ENCODE measurements at regions not wholly inside any gene's neighbourhood (a gene's known extent, or its start where the extent isn't known, plus 50 kb on each side); places are given as distances from the start of the nearest gene placed in this dataset.
"Not testable (repeated sequence)": the region's sequence is repeated elsewhere in the genome, so short reads cannot be mapped to it uniquely, and the experiment has no call there.

DNA sequence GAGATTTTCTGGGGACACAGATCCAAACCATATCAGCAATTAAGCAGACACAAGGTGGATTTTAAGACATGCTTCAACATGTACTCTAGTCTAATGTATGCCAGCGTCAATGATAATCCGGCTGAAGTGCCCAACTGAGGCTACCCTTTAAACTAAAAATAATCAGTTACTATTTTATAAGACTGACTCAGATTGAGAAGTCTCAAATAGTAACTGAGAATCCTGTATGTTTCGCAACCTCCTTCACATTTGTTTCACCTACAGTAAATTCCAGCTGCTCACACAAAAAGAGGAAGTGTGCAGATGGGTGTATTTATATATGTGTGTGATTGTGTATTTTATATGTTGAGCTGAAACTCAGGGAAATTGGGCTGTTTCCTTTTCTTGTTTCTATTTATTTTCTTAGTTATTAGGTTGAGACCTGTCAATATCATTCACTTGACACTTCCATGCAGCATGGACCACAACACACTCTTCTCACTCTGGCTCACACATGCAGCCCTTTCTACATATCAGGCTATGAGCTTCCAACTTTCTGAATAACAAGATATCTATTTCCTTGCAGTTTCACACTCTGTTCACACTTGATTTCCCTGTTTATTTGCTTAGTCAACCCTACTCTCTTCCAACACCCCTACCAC lies 1224.9 kb upstream of the TMEM132C start:
- no peak for DNase-seq (ENCODE audit: low read depth, low spot score)
- no peak overlapping the region for H3K27ac ChIP-seq

DNA sequence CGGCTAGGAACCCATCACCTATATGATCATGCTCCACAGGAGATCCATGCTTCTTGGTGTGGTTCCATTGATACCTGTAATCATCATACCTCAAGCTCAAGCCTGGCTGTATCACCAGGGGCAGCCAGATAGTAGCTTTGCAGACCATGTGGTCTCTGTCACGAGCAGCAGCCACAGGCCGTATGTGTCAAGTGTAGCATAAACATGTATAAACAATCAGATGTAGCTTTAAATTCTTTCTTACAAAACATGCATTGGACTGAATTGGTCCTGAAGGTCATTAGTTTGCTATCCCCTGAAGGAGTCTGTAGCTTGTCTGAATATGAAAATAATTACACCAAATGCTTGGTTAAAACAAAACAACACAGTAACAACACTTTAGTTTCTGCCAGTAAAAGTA lies 1223.2 kb upstream of the TMEM132C start:
- no peak overlapping the region for H3K27ac ChIP-seq
- no peak for DNase-seq (ENCODE audit: low read depth, low spot score)

DNA sequence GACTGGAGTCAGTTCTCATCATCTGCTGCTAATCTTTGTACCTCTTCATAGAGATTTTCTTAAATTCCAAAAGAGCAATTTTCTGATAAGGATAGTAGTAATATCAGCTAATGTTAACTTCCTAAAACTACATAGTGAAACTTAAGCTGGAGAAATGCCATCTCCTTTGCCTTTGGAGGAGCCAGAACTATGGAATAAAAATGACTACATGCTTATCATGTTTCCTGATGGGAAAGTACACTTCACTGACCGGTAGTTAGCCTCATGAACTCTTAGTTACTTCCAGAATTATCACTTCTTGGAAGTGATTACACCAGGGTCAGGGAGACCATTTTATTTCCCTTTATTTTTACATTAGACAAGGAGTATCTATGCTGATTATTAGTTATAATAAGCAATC lies 1222.1 kb upstream of the TMEM132C start:
- no peak overlapping the region for H3K27ac ChIP-seq
- DNase-seq (ENCODE audit: low read depth, low spot score), result no peak

DNA sequence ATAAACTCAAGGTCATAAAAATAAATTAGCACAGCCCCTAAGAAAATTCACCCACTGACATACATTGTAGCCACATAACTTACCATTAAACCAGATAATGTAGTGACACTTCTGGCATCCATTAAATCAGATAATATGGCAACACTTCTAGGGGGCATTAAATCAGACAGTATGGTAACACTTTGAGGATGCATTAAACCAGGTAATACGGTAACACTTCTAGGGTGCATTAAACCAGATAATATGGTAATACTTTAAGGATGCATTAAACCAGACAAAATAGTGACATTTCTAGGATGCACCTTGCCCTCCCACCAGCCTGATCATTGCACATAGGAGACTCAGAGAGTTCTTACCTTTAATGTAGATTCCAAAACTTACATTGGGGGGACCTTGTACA lies 1220.5 kb upstream of the TMEM132C start:
- no peak for DNase-seq (ENCODE audit: low read depth, low spot score)
- H3K27ac ChIP-seq, result no peak overlapping the region

DNA sequence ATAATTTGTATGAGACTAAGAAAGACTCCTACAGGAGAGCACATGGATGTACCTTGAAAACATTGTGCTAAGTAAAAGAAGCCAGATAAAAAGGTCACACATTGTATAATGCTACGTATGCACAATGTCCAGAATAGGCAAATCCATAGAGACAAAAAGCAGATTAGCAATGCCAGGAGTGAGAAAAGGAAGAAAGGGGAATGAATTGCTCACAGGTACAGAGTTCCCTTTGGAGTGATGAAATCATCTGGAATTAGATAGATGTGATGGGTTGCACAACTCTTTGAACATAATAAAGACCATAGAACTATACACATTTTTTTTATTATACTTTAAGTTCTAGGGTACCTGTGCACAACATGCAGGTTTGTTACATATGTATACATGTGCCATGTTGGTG lies 1218.9 kb upstream of the TMEM132C start:
- no peak overlapping the region for H3K27ac ChIP-seq
- no peak for DNase-seq (ENCODE audit: low read depth, low spot score)

DNA sequence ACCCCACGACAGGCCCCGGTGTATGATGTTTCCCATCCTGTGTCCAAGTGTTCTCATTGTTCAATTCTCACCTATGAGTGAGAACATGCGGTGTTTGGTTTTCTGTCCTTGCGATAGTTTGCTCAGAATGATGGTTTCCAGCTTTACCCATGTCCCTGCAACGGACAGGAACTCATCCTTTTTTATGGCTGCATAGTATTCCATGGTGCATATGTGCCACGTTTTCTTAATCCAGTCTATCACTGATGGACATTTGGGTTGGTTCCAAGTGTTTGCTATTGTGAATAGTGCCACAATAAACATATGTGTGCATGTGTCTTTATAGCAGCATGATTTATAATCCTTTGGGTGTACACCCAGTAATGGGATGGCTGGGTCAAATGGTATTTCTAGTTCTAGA lies 1218.4 kb upstream of the TMEM132C start:
- H3K27ac ChIP-seq; DNase-seq (ENCODE audit: low read depth, low spot score): not testable (repeated sequence)

DNA sequence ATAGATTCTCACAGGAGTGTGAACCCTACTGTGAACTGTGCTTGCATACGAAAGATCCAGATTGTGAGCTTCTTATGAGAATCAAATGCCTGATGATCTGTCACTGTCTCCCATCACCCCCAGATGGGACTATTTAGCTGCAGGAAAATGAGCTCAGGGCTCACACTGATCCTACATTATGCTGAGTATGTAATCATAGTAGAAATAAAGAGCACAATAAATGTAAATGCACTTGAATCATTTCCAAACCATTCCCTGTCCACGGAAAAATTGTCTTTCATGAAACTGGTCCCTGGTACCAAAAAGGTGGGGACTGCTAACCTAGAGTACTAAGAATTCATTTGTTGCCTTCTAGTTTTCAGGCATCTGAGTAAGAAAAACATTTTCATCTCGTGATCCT lies 1215.8 kb upstream of the TMEM132C start:
- DNase-seq (ENCODE audit: low read depth, low spot score), result no peak
- H3K27ac ChIP-seq, result no peak overlapping the region

DNA sequence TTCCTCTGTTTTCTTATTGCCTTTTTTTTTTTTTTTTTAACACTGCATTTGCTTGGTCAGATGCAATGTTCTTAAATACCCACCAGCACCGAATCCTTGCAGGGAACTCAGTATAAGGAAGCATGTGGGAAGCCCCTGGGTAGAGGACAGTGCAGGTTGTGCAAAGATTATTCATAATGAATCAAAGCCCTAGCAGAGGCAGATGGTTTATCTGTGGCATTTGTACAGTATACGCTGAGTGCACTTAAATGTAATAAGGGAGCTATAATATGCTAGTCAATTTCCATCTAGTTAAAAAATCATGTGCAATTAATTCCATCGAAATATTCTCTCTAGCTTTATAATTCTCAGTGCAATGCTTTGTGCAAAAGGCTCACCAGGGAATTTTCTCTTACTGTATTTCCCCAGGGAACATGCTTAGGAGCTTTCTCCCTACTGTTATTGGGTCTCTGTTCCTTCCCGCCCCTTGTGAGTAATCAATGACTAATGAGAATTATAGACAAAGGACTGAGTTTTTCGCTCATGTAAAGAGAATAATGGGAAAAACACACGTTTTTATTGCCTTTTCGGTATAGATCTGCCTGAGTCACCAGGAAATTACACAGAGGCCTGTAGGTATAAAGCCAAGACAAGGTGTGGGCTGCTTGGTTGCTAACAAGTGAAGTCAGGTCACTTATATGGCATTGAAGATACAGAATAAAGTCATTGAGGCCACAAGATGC lies 1214.3 kb upstream of the TMEM132C start:
- peak overlapping the region; percentile 75 for H3K27ac ChIP-seq
- DNase-seq (ENCODE audit: low read depth, low spot score), result peak; percentile 63

DNA sequence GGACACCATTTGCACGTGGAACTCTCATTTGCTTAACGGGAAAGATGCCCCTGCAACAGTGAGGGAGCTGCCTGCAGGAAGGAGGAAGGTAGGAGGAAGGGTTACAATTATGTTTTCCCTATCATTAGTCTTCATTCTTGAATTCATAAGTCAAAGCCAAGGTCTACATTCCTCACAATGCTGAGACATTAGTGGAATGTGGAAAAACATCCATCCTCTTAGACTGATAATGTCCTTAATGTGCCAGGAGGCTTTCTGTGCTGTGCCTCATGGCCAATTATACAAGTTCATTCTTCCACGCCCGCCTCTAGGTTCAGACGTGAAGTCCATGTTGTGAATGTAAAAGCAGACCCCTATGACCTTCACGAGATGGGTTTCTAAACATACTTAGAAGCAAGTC lies 1212.4 kb upstream of the TMEM132C start:
- H3K27ac ChIP-seq, result no peak overlapping the region
- DNase-seq (ENCODE audit: low read depth, low spot score), result no peak

DNA sequence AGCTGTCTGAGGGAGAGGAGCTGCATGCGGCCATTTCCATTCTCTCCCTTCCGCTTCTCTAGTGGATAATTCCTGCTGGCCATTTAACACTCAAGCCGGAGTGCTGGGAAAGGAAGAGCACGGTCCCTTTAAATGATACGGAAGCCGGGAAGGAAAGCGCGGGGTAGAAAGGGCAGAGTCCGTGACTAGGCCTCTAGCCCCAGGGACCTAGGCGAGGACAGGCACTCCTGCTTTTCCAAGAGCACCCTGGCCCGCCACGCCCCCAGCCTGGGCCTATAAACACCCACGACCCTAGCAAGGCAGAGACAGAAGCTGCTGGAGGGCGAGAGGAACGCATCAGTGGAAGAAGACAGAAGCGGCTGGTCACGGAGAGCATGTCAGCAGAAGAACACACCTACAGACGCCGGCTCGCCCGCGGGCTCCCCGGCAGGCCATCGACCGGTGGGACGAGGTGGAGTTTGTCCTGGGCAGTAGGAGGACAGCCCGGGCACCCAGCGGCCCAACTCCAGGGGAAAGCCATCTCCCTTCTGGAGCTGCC lies 1206.6 kb upstream of the TMEM132C start:
- DNase-seq (ENCODE audit: low read depth, low spot score), result no peak
- no peak overlapping the region for H3K27ac ChIP-seq

DNA sequence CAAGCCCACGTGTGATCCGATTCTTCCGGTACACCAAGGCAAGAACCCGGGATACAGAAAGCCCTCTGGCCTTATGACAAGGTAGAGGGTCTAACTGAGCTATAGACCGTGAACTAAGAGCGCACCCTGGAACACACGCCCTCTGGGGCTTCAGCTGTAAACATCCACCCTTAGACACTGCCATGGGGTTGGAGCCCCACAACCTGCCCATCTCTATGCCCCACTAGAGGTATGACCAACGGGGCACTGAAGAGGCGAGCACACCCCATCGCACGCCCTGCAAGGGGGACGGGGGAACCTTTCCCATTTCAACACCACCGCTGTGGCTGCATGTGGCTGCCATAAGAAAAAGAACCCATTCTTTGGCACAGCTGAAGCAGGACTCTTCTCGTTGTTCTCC lies 1206.0 kb upstream of the TMEM132C start:
- DNase-seq (ENCODE audit: low read depth, low spot score), result no peak
- no peak overlapping the region for H3K27ac ChIP-seq

DNA sequence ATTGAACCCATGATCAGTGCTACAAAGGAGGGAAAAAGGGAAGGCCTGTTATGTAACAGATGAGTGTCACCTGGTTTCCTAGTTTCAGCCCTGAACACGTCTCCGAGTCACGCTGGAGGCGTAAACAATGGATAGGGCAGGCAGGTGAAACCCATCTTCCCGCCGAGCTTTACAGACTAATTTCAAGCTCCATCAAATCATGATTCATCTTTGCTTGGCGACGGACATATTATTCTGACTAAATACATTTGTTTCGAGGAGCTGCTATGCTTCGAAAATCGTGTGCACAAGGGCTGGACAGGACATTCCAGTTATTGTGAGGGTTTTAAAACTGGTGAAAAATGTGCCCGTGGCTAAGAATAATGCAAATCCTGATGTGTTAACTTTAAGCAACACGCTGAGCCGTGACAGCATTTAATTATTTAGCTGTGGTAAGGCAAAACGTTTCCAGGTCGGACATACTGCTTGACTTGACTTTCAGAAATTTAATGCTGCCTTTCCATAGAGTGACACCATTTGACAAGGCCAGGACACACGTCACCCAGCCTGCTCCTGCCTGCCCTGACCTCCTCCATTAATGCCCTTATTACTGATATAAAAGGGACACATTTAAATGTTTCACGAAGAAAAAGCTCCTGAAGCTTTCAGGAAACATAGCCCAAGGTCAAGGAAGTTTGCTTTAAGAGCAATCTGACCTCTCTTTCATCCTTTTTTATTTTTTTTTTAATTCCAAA lies 1203.5 kb upstream of the TMEM132C start:
- no peak for DNase-seq (ENCODE audit: low read depth, low spot score)
- peak overlapping the region; percentile 20 for H3K27ac ChIP-seq

DNA sequence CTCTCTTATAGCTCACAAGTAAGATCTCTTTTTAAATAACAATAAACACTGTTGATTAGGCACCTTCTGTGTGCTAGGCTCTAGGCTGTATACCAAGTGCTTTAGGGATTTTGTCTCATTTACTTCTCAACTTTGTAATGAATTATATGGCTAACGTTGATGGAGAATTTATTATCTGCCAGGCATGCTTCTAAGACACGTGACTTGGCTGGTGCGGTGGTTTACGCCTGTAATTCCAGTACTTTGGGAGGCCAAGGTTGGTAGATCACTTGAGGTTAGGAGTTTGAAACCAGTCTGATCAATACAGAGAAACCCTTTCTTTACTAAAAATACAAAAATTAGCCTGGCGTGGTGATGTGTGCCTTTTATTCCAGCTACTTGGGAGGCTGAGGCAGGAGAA lies 1202.8 kb upstream of the TMEM132C start:
- no peak overlapping the region for H3K27ac ChIP-seq
- DNase-seq (ENCODE audit: low read depth, low spot score), result no peak

DNA sequence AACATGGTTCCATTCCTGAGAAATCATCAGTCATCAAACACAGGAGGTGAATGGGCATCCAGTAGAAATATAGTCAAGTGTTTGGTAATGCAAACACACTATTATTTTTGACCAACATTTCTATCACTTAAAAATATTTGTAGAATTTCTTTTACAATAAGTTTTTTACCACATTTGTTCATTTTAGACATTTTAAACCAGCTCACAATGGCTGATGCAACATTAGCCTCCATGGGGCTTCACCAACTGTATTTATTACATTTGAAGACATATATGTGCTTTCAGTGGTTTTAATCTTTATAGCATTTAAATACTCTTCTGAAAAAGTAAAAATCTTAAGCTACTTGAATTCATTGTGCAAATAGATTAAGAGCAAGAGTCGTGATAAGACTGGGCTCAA lies 1201.4 kb upstream of the TMEM132C start:
- H3K27ac ChIP-seq, result no peak overlapping the region
- no peak for DNase-seq (ENCODE audit: low read depth, low spot score)

DNA sequence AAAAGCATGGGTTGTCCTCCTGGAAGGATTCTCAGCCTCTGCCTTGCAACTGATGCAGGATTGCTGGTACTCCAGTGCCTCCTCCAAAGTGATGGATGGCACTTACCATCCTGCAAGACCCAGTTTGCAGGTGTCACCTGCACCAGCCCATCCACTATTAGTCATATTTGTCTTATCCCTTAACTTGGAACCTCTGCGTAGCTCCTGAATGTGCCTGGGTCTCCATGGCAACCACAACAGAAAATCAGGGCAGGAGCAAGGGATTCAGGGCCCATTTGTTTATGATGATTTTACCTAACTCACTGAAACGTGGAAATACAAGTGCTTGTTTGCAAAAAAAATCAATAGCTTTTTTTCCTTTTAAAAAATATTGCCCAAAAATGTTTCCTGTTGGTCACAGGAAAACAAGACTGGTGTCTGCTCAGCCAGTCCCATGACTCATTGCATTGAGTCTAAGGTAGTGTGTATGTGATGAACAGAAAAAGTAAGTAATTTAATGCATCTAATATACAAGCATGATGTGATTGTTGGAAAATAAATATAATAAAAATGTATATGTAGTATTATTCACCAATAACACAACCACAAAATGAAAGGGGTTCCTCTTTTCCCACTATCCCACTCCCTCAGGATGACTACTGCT lies 1196.3 kb upstream of the TMEM132C start:
- DNase-seq (ENCODE audit: low read depth, low spot score), result no peak
- no peak overlapping the region for H3K27ac ChIP-seq

DNA sequence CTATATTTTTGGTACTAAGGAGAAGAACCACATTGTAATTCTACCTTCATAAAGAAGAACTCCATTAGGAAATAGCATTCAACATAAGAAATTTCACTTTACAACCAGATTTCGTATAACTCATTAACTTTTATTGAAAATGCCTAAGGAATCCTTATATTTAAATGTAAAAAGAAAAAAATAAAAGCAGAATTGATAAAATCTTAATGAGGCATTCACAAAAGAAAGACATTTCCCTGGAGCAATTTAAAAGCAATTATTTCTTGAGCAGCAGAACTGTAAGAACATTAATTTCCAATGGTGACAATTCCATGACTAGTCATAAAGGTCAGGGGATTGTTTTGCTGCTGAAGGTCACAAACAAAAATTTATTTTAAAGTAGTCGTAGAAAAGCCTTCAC lies 1192.8 kb upstream of the TMEM132C start:
- no peak overlapping the region for H3K27ac ChIP-seq
- DNase-seq (ENCODE audit: low read depth, low spot score), result no peak

DNA sequence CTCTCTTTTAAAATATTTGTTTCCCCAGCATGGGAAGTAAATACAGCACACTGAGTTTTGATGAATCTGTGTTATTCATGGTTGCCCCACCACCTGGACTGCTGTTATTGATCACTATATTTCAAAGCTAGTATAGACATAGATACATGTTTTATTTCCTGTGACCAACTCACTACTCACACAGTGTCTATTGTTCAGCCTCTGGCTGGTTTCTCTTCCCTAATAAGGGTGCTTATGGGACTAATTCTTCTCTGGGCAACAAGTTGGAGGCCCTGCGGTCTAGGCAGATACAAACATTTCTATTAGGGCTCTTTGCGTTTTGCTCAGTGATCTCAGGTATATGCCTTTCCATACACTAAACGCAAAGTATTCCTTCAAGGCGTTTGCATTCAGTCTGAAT lies 1191.0 kb upstream of the TMEM132C start:
- no peak for DNase-seq (ENCODE audit: low read depth, low spot score)
- no peak overlapping the region for H3K27ac ChIP-seq

DNA sequence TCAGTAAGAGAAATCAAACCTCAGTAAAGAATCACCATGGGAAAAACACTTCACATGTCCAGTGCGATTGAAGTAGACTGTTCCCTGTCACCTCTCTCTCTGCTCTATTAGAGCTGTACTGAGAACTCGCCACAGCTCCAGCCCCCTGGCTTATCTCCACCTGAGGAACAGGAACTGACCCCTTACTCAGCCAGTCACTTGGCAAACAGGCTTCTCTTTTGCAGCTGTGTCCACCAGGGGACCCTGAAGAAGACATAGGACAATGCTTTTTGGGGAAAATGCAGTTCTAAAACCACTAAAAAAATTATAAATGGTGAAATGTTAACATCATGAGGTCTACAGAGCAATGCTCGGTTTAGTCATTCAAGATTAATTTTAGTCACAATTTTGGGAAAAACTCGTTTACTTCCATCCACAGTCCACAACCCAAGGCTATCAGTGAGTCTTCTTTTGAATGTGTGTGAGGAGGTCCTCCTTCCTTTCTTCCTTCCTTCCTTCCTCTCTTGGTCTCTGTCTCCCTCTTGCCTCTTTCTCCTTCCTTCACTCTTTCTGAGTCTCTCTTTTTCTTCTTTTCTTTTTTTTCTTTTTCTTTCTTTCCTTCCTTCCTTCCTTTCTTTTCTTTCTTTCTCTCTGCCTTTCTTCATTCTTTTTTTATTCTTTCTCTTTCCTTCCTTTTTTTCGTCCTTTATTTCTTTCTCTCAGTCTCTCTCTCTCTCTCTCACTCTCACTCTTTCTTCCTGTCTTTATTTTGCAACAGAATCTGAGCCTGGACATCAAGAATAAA lies 1189.5 kb upstream of the TMEM132C start:
- DNase-seq (ENCODE audit: low read depth, low spot score), result no peak
- no peak overlapping the region for H3K27ac ChIP-seq

DNA sequence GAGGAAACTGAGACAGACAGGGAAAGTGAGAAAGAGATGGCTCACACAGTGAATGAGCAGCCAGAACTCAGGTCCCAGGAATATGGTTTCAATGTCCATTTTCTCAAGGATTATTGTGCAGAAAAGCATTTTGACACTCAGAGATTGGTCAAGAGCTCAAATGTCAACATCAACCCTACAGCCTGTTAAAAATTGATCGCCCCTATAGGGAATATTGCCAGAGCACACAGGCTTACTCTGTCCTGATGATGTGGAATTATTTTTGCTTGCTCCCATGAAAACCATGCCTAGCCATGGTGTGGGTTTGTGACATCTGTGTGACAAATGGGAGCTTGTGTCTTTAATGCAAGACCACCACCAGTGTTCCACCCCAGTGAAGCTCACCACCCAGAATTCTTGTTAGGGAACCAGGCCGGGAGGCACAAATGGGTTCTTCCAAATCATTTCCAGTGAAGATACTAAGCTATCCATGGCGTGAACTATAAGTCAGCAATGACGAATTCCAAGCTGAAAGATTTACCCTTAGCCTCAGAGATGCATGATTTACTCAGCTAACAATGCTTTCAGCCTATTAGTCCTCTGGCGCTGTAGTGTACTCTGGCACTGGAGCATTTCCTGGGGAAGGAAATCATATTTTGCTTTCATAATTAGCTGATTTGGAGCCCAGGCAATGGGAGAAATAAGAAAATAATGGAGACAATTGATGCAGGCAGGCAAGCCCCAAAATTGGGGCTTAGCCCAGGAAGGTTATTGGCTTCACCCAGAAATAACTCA lies 1188.2 kb upstream of the TMEM132C start:
- no peak overlapping the region for H3K27ac ChIP-seq
- DNase-seq (ENCODE audit: low read depth, low spot score), result no peak
